HPDE6-E6E7 (cell line): ENCODE measurements at regions not wholly inside any gene's neighbourhood (a gene's known extent, or its start where the extent isn't known, plus 50 kb on each side); places are given as distances from the start of the nearest gene placed in this dataset.
"Not testable (repeated sequence)": the region's sequence is repeated elsewhere in the genome, so short reads cannot be mapped to it uniquely, and the experiment has no call there.

Source experiments
- DNase-seq: peaks from one replicate; pipeline ENCODE4 v3.0.0; 2011; ENCODE audit warnings: missing footprints; ENCODE audit errors: extremely low spot score

DNA sequence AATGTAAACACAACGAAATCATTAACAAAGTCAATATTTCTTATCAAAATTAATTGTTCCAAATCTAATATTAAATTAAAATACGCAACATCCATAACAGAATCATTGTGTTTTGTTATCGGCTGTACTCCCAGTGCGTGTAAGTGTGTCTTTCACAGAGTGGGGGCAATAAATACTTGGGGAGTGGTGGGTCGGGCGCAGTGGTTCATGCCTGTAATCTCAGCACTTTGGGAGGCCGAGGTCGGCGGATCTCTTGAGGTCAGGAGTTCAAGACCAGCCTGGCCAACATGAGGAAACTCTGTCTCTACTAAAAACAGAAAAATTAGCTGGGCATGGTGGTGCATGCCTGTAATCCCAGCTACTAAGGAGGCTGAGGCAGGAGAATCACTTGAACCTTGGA is 893.6 kb upstream of the SLITRK1 start:
- DNase-seq = not testable (repeated sequence)

DNA sequence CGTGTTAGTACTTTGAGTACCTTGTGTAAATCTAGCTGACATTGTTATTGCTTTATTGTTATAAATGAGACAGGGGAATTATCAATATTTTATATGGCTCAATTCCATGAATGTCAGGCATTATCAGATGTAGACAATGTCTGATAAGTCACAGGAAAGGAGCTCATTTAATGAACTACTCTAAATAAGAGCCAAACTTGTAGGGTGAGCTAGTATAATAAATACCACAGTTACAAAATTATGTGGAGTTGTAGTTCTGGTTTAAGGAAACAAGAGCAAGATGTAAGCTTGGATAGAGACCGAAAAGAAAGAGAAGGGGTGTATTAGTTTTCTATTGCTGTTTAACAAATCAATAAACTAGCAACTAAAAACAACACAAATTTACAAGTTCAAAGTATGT is 891.8 kb upstream of the SLITRK1 start:
- DNase-seq = no peak

DNA sequence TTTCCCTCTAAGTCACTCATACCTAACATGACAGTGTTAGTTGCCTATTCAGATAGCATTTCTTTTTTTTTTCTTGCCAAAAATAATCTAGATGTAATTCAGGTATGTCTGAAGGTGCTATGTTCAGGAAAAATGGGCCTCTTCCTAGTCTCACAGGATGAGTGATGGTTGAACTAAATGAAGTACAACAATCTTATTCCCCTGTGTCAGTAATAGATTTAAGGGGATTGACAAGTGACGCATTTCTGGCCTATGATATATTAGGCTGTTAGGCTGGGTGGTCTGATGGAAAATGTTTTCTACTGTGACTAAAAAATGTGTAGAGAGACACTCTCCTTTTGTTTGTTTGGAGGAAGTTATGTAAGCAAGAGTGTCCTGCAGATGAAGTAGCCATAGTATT is 878.7 kb upstream of the SLITRK1 start:
- DNase-seq = no peak

DNA sequence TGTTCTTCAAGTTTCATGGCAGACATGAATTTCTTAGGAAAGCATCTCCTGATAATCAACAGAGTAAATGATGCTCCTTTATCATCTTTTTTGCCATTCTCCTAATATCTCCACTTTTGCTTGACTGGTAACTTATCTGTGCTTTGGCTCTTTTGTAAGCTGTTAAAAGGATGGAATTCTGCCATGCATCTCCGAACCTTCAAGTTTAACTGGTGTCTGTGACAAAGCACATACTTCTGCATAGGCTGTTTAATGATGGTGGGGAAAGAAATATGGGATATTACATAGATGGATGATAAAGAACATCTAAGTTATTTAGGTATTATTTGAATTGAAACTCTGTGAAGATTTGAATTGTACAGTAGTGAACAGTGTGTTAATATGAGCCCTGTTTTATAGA is 866.9 kb upstream of the SLITRK1 start:
- DNase-seq = no peak

DNA sequence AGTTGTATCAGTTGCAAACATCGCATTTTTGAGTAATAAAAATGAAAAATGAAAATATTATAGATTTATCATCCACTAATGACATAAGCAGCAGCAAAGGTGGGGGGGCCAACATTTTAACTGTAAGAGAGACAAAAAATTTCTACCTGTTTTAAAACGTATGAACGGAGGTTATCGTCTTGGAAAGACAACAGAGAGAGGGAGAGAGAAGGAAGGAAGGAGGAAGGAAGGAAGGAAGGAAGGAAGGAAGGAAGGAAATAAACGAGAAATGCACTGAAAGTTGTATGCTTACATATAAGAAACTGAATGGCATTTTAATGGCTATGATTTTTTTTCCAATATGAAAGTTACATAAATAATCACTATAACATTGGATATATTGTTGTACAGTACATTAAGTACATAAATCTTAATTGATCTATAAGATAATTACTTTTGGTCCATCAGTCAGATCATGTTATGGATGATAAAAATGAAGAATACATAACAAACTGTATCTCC is 862.8 kb upstream of the SLITRK1 start:
- DNase-seq = no peak

DNA sequence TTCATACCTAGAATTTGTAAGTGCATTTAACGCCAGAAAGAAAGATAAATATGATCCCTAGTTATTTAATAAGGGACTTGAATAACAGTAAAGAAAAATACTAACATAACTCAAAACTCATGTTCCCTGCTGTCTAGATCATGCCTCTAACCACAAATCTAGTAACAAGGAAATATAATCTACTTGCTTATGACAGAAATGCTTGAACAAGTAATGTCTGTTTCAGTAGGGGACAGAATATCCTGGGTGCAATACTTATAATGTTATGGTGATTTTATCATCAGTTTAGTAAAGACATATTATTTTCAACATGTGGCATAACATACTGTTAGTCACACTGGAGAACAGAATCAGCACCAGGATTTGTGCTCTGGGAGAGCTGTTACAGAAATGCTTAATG is 861.9 kb upstream of the SLITRK1 start:
- no peak for DNase-seq

DNA sequence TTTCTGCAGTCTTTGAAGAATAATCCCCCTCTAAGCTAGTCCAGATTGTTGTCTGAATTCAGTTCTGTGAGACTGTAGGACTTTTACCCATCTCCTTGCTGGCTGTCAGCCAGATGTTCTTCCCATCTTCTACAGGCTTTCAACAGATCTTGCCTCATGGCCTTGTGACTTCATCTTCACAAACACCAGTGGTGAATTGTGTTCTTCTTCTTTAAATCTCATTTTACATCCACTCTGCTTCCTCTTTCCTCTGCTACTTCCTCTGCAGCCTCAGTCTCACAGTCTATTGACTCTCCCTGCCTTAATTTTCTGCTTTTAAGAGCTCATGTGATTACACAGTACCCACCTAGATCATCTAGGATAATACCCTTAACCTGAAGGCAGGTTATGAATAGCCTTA is 859.0 kb upstream of the SLITRK1 start:
- DNase-seq = no peak

DNA sequence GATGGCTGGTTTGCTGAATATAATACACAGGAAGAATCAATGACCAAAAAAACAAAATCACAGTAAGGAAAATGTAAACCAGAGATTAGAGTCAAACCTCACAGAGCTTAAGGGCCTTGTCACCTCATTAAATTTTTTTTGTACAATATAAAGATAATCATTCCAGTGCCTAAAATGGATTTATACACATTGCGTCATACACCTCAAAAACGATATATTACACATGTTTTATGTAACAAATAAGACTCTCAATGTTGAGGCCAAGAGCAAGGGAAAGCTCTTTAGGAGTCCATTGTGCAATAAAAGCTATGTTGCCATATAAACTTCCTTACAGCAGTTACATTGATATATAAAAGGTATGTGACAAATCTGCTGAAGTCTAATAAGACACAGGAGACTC is 856.7 kb upstream of the SLITRK1 start:
- no peak for DNase-seq

DNA sequence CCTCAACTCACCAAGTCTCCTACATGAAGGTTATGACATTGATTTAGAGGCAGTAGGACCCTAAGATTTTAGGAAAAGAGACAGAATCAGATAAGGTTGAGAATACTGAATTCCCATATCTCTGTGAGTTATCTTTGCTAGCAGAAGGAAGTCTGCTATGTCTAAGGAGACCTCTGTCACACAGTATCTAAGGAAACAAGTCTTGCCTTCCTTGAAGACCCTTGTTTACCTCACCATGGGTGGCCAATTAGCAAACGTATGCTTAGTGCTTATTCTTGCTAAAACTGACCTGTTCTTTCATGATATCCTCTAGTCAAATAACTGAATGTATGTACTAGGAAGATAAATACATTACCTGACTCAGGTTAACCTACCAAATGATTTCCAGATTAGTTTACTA is 855.4 kb upstream of the SLITRK1 start:
- no peak for DNase-seq

DNA sequence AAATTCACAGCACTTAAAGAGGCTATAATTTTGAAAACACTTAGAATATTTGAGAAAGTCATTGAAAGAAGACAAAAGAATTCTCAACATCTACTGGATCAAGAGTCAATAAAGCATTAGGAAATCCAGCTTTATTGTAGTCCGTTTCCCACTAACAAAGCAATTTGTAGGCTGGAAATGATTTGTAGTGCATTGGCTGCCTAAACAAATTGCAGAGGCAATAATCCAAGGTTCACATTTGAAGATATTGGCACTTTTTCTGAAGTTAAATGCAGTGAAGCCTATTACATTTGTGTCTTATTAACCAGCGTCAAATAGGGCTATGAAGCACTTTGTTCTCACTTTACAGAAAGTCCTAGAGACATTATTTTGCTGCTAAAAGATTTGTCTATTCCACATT is 848.1 kb upstream of the SLITRK1 start:
- DNase-seq = no peak

DNA sequence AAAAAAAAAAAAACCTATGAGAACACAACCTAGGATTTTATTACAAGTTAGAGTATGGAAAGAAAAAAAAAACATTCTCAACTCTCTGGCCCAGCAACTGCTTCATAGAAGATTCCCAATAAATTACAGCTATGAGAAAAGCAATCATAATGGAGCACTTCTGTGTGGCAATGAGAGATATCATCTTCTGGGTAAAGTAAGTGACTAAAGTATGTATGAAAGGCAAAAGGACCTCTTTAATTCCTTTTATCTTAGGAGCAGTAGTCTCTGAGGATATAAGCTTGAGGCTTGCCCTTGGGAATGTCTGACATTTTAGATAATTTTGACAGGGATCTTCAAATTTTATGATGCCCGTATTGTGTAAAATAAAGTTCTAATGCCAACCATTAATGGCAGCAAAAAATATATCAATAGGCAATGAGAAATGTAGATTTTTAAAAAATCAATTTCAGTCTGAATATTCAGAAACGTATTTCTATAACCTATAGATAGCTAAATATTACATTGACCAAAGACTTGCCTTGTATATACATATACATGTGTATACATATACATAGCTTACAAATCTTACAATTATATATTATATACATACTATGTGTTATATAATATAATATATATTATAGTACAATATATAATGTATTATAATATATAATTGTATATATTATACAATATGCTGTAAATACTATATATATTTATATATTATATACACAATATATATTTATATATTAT is 823.9 kb upstream of the SLITRK1 start:
- no peak for DNase-seq

DNA sequence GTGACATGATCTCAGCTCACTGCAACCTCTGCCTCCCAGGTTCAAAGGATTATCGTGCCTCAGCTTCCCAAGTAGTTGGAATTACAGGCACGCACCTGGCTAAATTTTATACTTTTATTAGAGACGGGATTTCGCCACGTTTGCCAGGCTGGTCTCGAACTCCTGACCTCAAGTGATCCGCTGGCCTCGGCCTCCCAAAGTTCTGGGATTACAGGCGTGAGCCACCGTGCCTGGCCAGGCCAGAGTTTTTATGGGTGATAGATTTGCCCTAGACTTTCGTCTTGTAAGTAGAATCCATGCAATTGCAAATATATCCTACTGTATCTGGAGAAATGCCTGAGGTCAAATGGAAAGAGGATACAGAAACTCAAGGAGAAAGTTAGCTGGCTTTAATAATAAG is 819.9 kb upstream of the SLITRK1 start:
- no peak for DNase-seq

DNA sequence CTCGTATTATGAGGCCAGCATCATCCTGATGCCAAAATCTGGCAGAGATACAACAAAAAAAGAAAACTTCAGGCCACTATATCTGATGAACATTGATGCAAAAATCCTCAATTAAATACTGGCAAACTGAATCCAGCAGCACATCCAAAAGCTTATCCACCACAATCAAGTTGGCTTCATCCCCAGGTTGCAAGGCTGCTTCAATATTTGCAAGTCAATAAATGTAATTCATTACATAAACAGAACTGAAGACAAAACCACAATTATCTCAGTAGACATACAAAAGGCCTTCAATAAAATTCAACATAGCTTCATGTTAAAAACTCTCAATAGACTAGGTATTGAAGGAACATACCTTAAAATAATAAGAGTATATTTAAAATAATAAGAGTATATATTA is 815.3 kb upstream of the SLITRK1 start:
- not testable (repeated sequence) for DNase-seq

DNA sequence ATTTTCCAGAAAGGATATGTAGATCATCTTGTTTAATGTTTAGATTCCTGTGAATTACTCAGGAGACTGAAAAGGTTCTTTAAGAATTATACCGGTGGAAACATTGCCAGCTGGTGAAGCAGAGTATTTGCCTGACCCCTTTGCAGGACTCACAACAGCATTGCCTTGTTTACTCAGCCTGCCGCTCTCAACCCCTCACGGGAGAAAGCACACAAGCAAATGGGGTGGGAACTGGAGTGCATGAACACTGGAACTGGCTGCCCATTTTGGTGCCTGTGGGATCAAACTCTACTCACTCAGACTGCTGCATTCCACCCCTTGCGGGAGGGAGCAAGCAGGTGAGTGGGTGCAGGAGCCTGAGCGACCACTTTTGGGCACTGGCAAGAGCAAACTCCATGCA is 804.7 kb upstream of the SLITRK1 start:
- no peak for DNase-seq

DNA sequence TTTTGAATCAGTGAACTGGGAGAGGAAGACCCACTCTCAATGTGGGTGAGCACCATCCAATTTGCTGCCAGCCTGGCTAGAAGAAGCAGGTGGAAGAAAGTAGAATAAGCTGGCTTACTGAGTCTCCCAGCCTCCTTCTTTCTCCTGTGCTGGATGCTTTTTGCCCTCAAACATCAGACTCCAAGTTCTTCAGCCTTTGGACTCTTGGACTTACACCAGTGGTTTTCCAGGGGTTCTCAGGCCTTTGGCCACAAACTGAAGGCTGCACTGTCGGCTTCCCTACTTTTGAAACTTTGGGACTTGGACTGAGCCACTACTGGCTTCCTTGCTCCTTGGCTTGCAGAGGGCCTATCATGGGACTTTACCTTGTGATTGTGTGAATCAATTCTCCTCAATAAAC is 804.2 kb upstream of the SLITRK1 start:
- DNase-seq = no peak

DNA sequence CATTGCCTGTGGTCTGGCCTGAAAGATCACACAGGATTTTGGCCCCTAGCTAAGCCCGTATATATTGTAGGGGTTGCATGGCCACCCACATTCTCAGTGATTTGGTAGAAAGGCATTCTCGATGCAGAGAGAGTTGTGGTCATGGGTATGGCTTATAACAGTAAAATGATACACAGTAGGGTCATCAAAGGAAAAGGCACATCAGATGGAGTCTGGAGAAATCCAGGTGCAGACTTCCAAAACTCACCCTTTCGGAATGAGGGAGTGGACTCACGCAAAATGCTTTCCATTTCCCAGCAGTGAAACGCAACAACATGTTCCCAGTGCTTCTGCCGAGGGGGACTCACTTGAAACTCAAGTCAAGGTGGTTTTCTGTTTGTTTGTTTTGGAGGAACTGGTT is 802.5 kb upstream of the SLITRK1 start:
- DNase-seq = no peak

DNA sequence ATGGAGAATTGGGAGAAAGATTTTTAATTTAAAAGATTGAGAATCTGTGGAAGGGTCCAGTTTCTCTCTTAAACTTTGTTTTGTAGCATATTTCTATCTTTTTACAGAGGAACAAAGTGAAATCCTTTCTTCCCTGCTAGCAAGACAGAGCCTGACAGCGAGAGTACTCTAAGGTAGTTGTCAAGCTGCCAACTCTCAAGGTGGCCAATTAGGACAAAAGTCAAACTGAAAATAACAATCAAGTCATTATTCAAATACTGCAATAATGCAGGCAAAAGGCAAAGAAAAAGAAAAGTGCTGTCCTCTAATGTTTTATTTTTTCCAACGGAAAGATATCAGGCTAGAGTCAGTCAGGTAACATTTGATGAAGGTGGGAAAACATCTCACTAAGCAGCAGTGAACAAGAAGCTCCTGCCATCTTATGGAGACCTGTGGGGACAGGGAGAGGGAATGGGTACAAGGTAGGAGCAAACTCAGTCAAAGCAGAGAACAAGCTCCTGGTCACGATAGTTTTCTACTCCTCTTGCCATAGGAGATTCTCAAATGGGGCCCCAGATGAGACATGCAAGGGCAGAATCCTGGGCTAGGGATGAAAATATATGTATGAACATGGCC is 801.9 kb upstream of the SLITRK1 start:
- DNase-seq = no peak

DNA sequence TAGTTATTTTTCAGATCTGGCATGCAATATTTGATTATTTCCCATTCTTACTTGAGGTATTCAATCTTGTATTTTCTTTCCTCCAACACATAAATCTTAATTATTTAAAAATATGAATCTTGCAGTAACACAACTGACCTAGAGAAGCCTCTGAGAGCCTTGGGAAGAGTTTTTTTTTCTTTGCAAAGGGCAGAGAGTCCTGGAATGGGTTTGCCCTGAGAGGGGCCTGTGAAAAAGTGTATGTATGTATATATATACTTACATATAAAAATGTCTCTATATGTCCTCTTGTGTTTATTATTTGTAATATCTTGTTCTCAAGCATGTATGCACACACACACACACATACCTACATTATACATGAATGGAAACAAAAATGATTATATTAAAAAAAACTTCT is 801.2 kb upstream of the SLITRK1 start:
- DNase-seq = no peak

DNA sequence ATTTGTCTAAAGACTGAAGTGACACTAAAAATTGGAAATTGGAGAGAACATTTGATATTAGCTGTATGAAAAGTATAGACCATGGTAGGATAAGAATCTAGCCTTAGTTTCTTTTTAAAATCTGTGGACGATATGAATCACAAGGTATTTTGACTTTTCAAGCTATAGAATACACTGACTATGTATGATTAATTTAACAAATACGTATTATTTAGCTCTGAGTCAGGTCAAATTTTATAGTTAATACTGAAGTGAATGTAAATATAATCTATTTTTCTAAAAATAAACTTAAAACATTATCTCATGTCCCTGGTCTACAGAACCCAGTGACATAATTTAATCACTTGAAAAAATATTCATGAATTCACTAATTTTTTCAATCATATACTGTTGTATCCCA is 795.6 kb upstream of the SLITRK1 start:
- no peak for DNase-seq

DNA sequence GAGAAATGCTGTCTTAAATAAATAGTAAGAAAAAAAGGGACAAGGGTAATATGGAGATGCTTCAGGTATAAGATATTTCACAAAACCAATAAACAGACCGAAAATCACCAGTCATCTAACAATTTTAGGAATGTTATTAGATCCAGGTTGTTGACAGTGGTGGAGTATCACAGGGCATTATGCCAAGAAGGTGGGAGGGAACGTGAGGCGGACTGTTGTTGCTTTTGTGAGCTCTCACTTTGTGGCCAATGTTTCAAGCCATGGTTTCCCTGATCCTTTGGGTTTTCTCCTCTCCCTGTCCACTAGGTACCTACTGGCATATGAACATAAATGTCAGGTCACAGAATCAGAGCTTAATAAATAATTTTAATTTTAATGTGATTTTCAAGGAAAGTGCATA is 790.3 kb upstream of the SLITRK1 start:
- DNase-seq = no peak

DNA sequence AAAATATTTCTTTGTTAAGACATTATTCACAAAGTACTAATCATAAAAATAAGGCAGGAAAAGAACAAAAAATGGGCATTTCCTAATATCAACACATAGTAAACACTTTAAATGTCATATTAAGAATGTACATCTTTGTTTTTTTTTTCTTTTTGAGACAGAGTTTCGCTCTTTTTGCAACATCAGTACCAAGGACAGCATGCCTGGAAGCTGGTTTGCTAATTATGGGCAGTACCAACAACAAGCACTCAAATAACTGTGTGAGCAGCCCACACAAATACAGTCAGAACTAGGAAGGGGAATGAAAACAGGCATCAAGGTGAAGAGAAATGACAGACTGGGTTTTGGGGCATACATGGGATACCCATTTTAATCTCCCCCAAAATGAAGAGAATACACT is 788.0 kb upstream of the SLITRK1 start:
- no peak for DNase-seq

DNA sequence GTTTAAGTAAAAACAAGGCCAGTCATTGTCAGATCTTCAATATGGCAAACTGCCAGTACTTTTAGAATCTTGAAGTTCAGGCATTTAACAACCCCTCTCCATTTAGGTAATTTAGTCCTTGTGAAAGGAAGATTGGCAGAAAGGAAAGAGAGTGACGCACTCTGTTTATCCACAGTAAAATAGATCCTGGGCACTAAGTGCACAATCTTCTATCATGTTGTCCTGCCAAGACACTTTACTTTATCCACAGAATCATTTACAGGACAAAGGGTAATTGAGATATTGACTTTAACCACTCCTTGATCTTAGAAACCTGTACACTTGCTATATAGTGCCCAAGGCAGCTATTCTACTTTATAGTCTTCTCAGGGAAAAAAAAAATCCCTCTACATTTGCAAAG is 786.4 kb upstream of the SLITRK1 start:
- no peak for DNase-seq

DNA sequence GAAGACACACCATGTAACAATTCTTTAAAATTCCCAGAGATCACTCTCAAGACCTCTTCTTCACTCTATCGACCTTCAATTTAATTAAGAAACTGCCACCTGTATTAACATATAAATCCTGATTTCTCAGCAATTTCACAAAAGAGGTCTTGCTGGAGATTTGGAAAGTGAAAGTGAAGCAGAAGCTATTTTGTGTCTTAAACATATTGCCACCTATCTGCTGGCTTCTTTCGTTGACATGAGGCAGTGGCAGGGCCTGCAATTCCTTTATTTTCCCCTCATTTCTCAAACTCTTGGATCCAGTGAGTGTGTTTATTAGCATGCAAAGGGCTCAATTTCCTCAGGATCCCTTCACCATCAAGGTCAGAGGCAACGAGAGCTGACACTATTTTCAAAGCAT is 780.2 kb upstream of the SLITRK1 start:
- no peak for DNase-seq

DNA sequence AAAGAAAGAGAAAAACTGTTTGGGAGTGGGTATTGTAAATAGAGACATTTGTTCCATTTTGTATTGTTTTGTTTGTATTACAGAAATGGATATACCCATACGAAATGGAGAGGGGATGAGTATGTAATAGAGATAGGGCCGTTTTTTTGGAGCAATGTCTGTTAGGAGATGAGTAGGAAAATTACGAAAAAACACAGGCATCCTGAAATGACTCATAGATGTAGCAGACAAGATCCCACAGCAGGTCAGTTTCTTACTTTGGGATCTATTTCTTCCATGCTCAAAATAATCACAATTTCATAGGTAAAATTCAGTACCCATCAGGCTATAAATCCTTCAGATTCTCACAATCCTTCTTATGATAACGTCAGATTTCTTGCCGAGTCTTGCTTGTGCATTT is 779.4 kb upstream of the SLITRK1 start:
- DNase-seq = no peak
